ENCODE measurements at regions not wholly inside any gene's neighbourhood (a gene's known extent, or its start where the extent isn't known, plus 50 kb on each side); places are given as distances from the start of the nearest gene placed in this dataset.

DNA sequence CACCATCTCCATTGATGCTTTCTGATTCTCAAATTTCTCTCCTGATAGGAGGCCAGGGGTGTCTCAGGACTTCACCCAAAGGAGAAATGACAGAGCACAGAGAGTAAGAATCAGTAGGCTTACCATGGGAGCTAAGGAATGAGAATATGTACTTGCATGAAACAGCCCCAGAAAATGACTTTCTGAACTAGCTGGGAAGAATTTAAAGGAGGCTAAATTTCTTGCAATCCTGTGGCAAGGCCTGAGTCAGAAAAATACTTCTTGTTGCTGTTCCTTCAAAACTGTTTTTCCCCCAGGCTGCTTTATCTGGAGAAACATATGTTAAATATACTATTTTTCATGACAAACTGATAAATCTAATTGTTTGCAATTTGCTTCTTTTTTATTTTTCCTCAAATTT is 53.4 kb upstream of the FBXL7 start:
- intact Hi-C loops (cut with micrococcal nuclease) (no loop called here), dilution Hi-C loops (cut with MboI; ENCODE audit: extremely low pct_ligation_motif_present, low sequenced_read_pairs) (no loop called here)
- Histone ChIP-seq H3K4me2 (ENCODE audit: insufficient read depth, low read length) (no peak overlapping the region), H3K4me1 (ENCODE audit: control insufficient read depth, extremely low read depth, insufficient read depth, low read length) (no peaks in the 10 kb centered on the region), H4K20me1 (replicated peaks; ENCODE audit: control insufficient read depth, extremely low read depth, insufficient read depth, low read length) (no peaks in the 10 kb centered on the region), H3K9me3 (replicated peaks; ENCODE audit: control insufficient read depth, insufficient read depth, low read length) (no peaks in the 10 kb centered on the region), H3K9me1 (replicated peaks; ENCODE audit: control insufficient read depth, extremely low read depth, insufficient read depth, low read length) (no peaks in the 10 kb centered on the region), H3K4me3 (replicated peaks in 1 of 3; ENCODE audit: insufficient read depth in 1 of 3, low read depth in 1 of 3, low read length in 3 of 3) (no peak overlapping the region), H3K27ac (ENCODE audit: insufficient read depth, low read depth, low read length) (no peak overlapping the region), H3K9ac (replicated peaks; ENCODE audit: extremely low read depth, insufficient read depth, low read length) (no peak overlapping the region), H3K27me3 (ENCODE audit: control insufficient read depth in 2 of 2, insufficient read depth in 2 of 2, low read length in 2 of 2) (peaks cover 3 to 9% of the 10 kb centered on the region in 2 experiments), H3K79me2 (ENCODE audit: control insufficient read depth, insufficient read depth, low read length) (no peaks in the 10 kb centered on the region), H2AFZ (ENCODE audit: low read depth, low read length) (no peak overlapping the region), H3K36me3 (ENCODE audit: control insufficient read depth in 2 of 2, extremely low read depth in 1 of 2, insufficient read depth in 2 of 2, low read length in 2 of 2) (no peaks in the 10 kb centered on the region)
- CTCF ChIA-PET: no interaction called here
- BruUV-seq (replicated peaks): no TSS peak
- POLR2A ChIA-PET: no interaction called here
- TF ChIP-seq FOS (IDR thresholded peaks at IDR 0.05; ENCODE audit: borderline replicate concordance, insufficient read depth, low read length) (no peak), POLR2AphosphoS5 (IDR thresholded peaks at IDR 0.05; ENCODE audit: insufficient read depth, low read depth, low read length) (no peak), POLR2A (IDR thresholded peaks at IDR 0.05; ENCODE audit: low read depth, low read length) (no peak), EZH2 (IDR thresholded peaks at IDR 0.05; ENCODE audit: borderline replicate concordance, low read depth, low read length, severe bottlenecking) (no peak)
- TF ChIP-seq, protein P1, sequence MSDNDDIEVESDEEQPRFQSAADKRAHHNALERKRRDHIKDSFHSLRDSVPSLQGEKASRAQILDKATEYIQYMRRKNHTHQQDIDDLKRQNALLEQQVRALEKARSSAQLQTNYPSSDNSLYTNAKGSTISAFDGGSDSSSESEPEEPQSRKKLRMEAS (IDR thresholded peaks at IDR 0.05; ENCODE audit: insufficient read depth, insufficient read length): no peak
- FAIRE-seq (no peak), DNase-seq (ENCODE audit: low read depth, low spot score) (no peak)

DNA sequence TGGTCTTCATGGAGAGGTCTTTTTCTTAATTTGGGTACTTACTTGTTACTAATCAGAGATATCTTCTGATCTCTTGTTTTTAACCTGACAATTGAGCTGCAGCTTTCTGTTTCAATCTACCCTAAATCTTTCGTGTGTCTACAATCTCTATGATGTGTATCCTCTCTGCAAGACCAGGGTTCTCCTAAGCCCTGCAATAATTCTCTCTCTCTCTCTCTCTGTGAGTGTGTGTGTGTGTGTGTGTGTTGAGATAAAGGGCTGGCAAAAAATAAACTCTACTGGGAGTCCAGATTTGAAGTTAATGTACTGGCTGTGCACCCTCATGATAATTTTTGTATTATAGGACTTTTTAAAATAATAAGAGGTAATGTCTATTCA is 57.8 kb upstream of the FBXL7 start:
- no TSS peak for BruUV-seq (replicated peaks)
- POLR2A ChIA-PET: no interaction called here
- no peak overlapping the region for H2AFZ ChIP-seq (ENCODE audit: low read depth, low read length)
- peaks cover 9% of the 10 kb centered on the region in 2 experiments for H3K27me3 ChIP-seq (ENCODE audit: control insufficient read depth in 2 of 2, insufficient read depth in 2 of 2, low read length in 2 of 2)
- no peak overlapping the region for H3K9ac ChIP-seq (replicated peaks; ENCODE audit: extremely low read depth, insufficient read depth, low read length)
- H3K27ac ChIP-seq (ENCODE audit: insufficient read depth, low read depth, low read length): no peak overlapping the region
- TF ChIP-seq POLR2A (IDR thresholded peaks at IDR 0.05; ENCODE audit: low read depth, low read length) (no peak), JUN (IDR thresholded peaks at IDR 0.05; ENCODE audit: borderline replicate concordance, insufficient read depth, insufficient read length, low read depth) (no peak), EZH2 (IDR thresholded peaks at IDR 0.05; ENCODE audit: borderline replicate concordance, low read depth, low read length, severe bottlenecking) (no peak), FOS (IDR thresholded peaks at IDR 0.05; ENCODE audit: borderline replicate concordance, insufficient read depth, low read length) (no peak), GATA2 (IDR thresholded peaks at IDR 0.05; ENCODE audit: insufficient read depth, insufficient read length, low read depth, low read length) (no peak), MYC (IDR thresholded peaks at IDR 0.05; ENCODE audit: low read depth, low read length) (no peak), POLR2AphosphoS5 (IDR thresholded peaks at IDR 0.05; ENCODE audit: insufficient read depth, low read depth, low read length) (no peak)
- TF ChIP-seq, protein P2, sequence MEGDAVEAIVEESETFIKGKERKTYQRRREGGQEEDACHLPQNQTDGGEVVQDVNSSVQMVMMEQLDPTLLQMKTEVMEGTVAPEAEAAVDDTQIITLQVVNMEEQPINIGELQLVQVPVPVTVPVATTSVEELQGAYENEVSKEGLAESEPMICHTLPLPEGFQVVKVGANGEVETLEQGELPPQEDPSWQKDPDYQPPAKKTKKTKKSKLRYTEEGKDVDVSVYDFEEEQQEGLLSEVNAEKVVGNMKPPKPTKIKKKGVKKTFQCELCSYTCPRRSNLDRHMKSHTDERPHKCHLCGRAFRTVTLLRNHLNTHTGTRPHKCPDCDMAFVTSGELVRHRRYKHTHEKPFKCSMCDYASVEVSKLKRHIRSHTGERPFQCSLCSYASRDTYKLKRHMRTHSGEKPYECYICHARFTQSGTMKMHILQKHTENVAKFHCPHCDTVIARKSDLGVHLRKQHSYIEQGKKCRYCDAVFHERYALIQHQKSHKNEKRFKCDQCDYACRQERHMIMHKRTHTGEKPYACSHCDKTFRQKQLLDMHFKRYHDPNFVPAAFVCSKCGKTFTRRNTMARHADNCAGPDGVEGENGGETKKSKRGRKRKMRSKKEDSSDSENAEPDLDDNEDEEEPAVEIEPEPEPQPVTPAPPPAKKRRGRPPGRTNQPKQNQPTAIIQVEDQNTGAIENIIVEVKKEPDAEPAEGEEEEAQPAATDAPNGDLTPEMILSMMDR (IDR thresholded peaks at IDR 0.05; ENCODE audit: extremely low read depth in 1 of 2, insufficient read depth in 1 of 2, low read depth in 1 of 2, low read length in 2 of 2): no peak
- TF ChIP-seq, protein P1 (IDR thresholded peaks at IDR 0.05; ENCODE audit: insufficient read depth, insufficient read length): no peak
- CTCF ChIA-PET: no interaction called here
- no peaks in the 10 kb centered on the region for H3K4me1 ChIP-seq (ENCODE audit: control insufficient read depth, extremely low read depth, insufficient read depth, low read length)
- no peaks in the 10 kb centered on the region for H3K9me1 ChIP-seq (replicated peaks; ENCODE audit: control insufficient read depth, extremely low read depth, insufficient read depth, low read length)
- no peaks in the 10 kb centered on the region for H3K79me2 ChIP-seq (ENCODE audit: control insufficient read depth, insufficient read depth, low read length)
- FAIRE-seq: no peak
- DNase-seq (ENCODE audit: low read depth, low spot score): no peak
- no peaks in the 10 kb centered on the region for H4K20me1 ChIP-seq (replicated peaks; ENCODE audit: control insufficient read depth, extremely low read depth, insufficient read depth, low read length)
- no peak overlapping the region for H3K4me3 ChIP-seq (replicated peaks in 1 of 3; ENCODE audit: insufficient read depth in 1 of 3, low read depth in 1 of 3, low read length in 3 of 3)
- no peaks in the 10 kb centered on the region for H3K9me3 ChIP-seq (replicated peaks; ENCODE audit: control insufficient read depth, insufficient read depth, low read length)
- H3K36me3 ChIP-seq (ENCODE audit: control insufficient read depth in 2 of 2, extremely low read depth in 1 of 2, insufficient read depth in 2 of 2, low read length in 2 of 2): no peaks in the 10 kb centered on the region
- H3K4me2 ChIP-seq (ENCODE audit: insufficient read depth, low read length): no peak overlapping the region
- intact Hi-C loops (cut with micrococcal nuclease): no loop called here
- dilution Hi-C loops (cut with MboI; ENCODE audit: extremely low pct_ligation_motif_present, low sequenced_read_pairs): no loop called here

Data from endothelial cell of umbilical vein (primary cell).